ENCODE measurements at regions not wholly inside any gene's neighbourhood (a gene's known extent, or its start where the extent isn't known, plus 50 kb on each side); places are given as distances from the start of the nearest gene placed in this dataset.

- in situ Hi-C loops (cut with HindIII; ENCODE audit: low sequenced_read_pairs), result no loop called here
- TF ChIP-seq, protein P1, sequence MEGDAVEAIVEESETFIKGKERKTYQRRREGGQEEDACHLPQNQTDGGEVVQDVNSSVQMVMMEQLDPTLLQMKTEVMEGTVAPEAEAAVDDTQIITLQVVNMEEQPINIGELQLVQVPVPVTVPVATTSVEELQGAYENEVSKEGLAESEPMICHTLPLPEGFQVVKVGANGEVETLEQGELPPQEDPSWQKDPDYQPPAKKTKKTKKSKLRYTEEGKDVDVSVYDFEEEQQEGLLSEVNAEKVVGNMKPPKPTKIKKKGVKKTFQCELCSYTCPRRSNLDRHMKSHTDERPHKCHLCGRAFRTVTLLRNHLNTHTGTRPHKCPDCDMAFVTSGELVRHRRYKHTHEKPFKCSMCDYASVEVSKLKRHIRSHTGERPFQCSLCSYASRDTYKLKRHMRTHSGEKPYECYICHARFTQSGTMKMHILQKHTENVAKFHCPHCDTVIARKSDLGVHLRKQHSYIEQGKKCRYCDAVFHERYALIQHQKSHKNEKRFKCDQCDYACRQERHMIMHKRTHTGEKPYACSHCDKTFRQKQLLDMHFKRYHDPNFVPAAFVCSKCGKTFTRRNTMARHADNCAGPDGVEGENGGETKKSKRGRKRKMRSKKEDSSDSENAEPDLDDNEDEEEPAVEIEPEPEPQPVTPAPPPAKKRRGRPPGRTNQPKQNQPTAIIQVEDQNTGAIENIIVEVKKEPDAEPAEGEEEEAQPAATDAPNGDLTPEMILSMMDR (IDR thresholded peaks at IDR 0.05; ENCODE audit: low read depth, low read length), result no peak
- DNase-seq (ENCODE audit: low read depth, low spot score), result no peak
- H3K4me3 ChIP-seq (ENCODE audit: low read depth, low read length), result no peak overlapping the region
Observed at GRCh38 chr4:29571322-29571721, 1148.8 kb upstream of the PCDH7 start.

DNA sequence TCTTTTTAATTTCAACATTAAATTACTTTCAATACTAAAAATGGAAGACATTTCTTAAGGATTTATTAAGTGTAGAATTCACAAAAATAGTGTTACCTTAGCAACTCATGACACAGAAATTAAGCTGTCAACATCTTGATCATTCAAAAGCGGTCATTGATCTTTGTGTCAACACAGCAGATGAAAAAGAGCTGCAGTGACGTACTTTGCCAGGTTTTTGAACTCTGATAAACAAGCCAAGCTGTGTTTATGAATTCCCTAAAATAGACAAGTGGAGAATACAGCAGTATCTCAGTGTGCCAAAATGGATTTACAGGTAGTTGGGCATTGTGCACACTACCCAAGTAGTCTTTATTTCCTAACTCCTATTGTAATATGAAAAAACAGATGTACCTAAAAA lies 1141.8 kb upstream of the PCDH7 start:
- in situ Hi-C loops (cut with HindIII; ENCODE audit: low sequenced_read_pairs), result no loop called here
- H3K4me3 ChIP-seq (ENCODE audit: low read depth, low read length), result no peak overlapping the region
- TF ChIP-seq, protein P1 (IDR thresholded peaks at IDR 0.05; ENCODE audit: low read depth, low read length), result no peak
- no peak for DNase-seq (ENCODE audit: low read depth, low spot score)

DNA sequence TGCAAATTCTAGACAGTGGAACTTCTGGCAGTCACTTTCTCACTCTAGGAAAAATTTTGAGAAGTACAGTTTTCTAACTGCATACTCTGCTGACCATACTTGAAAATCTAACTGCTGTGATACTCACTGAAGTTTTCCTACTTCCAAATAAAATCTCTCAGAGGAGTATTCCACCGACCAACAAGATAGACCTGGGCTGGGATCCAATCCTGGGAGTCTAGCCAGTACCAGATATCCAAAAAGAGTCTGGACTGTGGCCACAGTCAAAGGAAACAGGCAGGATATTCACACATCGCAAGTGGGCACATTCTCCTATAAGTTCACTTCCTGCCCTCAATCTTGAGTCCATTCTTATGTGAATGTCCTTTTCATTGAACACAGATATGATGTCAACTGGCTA lies 1138.7 kb upstream of the PCDH7 start:
- H3K4me3 ChIP-seq (ENCODE audit: low read depth, low read length), result no peak overlapping the region
- in situ Hi-C loops (cut with HindIII; ENCODE audit: low sequenced_read_pairs), result no loop called here
- TF ChIP-seq, protein P1 (IDR thresholded peaks at IDR 0.05; ENCODE audit: low read depth, low read length), result no peak
- peak; percentile 36 for DNase-seq (ENCODE audit: low read depth, low spot score)

- peak; percentile 3 for DNase-seq (ENCODE audit: low read depth, low spot score)
- in situ Hi-C loops (cut with HindIII; ENCODE audit: low sequenced_read_pairs), result no loop called here
- TF ChIP-seq, protein P1 (IDR thresholded peaks at IDR 0.05; ENCODE audit: low read depth, low read length), result no peak
- H3K4me3 ChIP-seq (ENCODE audit: low read depth, low read length), result no peak overlapping the region
Observed at GRCh38 chr4:29588617-29589016, 1131.6 kb upstream of the PCDH7 start.

GRCh38 chr4:29596228-29596627 lies 1123.9 kb upstream of the PCDH7 start:
- no peak overlapping the region for H3K4me3 ChIP-seq (ENCODE audit: low read depth, low read length)
- in situ Hi-C loops (cut with HindIII; ENCODE audit: low sequenced_read_pairs), result no loop called here
- TF ChIP-seq, protein P1 (IDR thresholded peaks at IDR 0.05; ENCODE audit: low read depth, low read length), result no peak
- DNase-seq (ENCODE audit: low read depth, low spot score), result no peak

- no peak overlapping the region for H3K4me3 ChIP-seq (ENCODE audit: low read depth, low read length)
- TF ChIP-seq, protein P1 (IDR thresholded peaks at IDR 0.05; ENCODE audit: low read depth, low read length), result no peak
- DNase-seq (ENCODE audit: low read depth, low spot score), result no peak
- in situ Hi-C loops (cut with HindIII; ENCODE audit: low sequenced_read_pairs), result no loop called here
Observed at GRCh38 chr4:29619168-29619567, 1101.0 kb upstream of the PCDH7 start.

GRCh38 chr4:29632199-29632598 lies 1088.0 kb upstream of the PCDH7 start:
- in situ Hi-C loops (cut with HindIII; ENCODE audit: low sequenced_read_pairs), result no loop called here
- DNase-seq (ENCODE audit: low read depth, low spot score), result no peak
- TF ChIP-seq, protein P1 (IDR thresholded peaks at IDR 0.05; ENCODE audit: low read depth, low read length), result no peak
- H3K4me3 ChIP-seq (ENCODE audit: low read depth, low read length), result no peak overlapping the region

Measured in astrocyte of the spinal cord (primary cell).